GM19452 (cell line): ENCODE measurements at regions not wholly inside any gene's neighbourhood (a gene's known extent, or its start where the extent isn't known, plus 50 kb on each side); places are given as distances from the start of the nearest gene placed in this dataset.
"Not testable (repeated sequence)": the region's sequence is repeated elsewhere in the genome, so short reads cannot be mapped to it uniquely, and the experiment has no call there.

ENCODE experiments used
- ATAC-seq: cut with Tn5 transposase; IDR thresholded peaks from one replicate; pipeline ENCODE4 v1.9.1; 2021; ENCODE audit not compliant: unreplicated experiment

DNA sequence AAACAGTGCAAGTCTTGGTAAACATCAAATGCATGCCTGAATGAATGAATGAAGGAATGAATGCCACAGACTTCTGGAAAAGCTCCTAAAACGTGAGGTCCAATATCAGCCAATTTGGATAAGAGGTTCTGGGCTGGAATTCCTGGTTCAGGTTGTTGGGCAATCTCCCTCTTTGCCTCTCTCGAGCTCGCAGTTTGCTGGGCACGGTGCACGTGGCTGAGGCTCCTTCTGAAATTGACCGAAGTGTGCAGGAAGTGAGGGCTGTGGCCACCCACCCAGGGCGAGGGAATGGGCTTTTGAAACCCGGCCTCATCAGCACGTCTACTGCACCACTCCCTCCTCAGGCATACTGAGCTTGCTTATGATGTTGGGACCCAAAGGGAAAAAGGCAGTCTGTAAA is 288.8 kb upstream of the HS6ST1 start:
- ATAC-seq, result no peak

DNA sequence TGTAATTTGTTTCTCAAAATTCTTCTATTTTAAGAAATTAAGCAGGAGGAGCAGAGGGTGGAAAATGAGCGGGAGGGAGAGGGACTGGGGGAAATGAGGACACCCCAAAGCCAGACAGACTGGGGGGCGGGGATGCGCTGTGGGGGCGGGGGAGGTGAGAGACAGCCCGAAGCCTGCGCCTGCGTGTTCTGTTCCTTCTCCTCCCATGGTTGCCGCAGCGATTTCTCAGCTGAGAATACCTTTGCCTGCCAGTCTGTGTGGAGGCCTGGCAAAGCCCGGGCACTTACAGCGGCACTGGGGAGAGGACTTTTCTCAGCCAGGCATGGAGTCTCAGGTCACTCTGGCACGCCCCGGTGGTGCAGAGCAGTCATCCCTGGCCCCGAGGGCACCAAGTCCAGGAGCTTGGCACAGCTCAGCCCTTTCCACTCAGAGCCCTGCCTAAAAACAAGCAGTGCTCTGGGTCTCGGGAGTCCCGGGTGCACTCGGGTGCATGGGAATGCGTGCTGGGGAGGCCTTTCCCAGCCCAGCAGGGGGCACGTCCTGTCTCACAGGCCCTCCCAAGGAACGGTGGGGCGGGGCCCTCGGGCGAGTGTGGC is 289.3 kb upstream of the HS6ST1 start:
- ATAC-seq, result no peak

DNA sequence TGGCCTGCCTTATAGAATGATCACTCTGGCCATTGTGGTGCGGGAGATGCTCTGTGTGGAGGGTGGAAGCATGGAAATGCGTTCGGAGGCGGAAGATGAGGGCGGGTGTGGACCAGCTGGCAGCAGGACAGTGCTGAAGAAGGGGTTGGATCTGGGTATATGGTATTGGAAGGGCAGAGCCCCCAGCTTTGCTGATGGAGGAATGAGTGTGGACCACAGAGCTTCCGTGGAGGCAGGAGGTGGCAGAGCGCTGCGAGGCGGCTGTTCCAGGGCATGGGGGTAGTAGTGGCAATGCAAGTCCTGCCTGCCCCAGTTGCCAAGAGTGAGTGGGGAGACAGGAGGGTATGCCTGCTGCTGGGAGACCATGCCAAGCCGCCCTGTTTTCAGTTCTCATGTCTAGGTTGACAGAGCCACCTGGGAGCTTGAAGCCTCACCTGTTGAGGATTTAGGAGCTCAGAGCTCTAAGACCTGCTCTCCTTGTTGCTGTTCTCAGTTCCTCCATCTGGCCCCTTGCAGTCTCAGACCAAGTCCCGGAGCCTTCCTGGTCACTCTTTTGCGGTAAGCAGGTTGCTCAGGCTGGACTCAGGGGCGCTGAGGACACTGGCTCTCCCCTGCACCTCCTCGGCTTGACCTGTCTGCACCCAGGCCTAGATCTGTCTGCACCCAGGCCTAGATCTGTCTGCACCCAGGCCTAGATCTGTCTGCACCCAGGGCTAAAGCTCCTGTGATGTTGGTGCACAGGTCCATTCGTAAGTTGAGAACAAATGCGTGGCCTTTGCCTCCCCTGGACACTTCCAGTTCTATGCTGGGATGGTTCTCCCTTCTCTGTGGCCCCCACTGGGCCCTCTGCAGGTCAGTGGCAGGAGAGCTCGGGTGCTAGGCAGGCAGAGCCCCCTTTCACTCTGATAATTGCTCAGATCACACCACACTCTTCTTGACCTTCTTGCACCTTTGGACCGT is 290.5 kb upstream of the HS6ST1 start:
- no peak for ATAC-seq

DNA sequence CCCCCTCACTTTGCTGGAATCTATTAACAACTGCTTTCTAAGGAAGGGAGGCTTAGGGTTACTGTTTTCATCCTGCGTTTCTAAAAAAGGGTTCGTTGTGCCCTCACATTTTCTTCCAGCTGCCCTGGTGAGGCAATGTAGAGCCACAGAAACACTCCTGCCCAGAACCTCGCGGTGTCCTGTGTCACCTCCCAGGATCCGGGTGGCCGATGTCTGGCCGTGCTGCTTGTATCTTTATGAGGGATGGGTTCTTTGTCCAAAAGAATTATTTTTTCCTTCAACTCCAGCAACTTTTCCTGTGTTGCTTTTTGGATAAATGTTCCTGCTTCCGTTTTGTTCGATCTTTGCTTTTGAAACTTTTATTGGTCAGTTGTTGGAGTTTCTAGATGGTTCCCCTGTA is 291.8 kb upstream of the HS6ST1 start:
- no peak for ATAC-seq

DNA sequence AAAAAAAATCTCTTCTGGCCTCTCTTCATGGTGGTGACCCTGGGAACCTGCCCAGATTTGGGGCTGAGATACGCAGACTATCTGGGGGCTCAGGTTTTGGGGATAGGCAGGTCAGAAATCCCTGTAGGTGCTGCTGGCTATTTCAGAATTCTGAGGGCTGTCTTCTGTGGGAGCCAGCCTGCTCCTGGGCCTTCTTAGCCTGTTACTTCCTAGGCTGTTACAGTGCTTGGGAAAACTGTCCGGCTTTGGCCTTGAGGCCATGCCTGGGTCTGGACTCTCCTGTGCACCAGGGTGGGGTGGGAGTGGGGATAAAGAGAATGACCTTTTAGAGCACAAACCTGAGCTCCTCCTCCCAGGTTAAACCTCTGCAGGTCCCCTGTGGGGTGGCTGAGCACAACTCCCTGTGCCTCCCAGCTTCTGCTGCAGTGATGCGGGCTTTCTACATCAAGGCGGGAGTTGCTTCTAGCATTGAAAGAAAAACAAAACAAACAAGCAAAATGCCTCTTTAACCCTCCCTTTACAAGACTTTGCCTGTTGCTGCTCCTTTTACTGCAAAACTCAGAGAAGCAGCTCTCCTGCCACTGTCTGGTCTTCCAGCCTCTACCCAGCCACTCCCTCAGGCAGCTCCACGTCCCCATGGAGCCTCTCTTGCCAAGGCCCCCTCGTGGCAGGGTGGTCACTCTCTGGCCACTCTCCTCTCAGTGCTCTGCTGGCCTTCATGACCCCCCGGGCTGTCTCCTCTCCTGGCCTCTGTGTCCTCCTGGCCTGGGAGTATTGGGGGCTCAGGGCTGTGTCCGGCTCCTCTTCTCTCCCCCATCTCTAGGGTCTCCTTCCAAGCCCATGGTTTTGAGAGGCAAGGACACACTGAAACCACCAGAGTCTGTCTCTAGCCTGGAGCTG is 293.0 kb upstream of the HS6ST1 start:
- no peak for ATAC-seq

DNA sequence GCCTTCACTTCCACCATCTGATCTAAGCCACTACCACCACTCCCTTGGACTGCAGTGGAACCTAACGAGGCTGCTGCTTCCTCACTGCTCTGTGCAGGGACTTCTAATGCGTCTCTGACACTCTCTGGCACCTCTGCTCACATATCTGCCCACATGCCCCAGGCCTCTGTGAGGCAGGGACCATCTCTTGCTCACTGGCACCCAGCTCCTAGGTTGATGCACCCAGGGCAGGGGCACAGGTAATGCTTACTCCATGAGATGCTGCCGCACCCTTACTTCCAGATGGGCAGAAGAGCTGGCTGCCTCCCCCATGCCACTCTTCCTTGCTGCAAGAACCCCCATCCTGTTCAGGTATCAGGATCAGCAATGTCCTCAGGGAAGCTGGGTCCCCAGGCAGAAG is 294.0 kb upstream of the HS6ST1 start:
- no peak for ATAC-seq

DNA sequence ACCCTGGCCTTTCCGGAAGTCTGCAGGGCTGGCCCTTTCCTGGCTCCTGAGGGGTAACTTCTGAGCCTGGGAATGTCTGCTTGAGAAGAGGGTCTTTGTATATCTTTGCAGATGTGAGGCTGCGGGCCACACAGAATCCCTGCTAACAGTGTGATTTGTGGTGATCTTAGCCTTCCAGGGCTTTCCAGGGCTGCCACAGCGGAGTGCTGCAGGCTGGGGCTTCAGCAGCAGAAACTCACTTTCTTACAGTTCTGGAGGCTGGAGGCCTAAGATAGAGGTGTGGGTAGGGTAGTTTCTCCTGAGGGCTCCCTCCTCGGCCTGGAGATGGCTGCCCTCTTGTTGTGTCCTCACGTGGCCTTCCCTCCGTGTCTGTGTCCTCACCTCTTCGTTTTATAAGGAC is 294.7 kb upstream of the HS6ST1 start:
- no peak for ATAC-seq

DNA sequence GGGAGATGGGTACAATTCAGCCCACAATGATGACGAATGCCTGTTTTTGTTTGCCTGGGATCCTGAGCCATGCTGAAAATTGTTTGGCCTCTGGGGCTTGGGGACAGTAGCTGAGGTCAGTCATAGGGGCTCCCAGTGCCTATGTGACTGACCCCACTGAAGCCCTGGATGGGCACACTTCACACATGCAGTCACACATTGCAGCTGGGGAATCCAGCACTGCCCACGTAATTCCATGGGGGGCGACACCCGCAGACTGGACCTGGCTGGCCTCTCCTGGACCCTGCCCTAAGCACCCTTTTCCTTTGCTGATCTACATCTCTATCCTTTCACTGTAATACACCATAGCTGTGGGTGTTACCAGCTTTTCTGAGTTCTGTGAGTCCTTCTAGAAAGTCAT is 295.2 kb upstream of the HS6ST1 start:
- ATAC-seq, result no peak

DNA sequence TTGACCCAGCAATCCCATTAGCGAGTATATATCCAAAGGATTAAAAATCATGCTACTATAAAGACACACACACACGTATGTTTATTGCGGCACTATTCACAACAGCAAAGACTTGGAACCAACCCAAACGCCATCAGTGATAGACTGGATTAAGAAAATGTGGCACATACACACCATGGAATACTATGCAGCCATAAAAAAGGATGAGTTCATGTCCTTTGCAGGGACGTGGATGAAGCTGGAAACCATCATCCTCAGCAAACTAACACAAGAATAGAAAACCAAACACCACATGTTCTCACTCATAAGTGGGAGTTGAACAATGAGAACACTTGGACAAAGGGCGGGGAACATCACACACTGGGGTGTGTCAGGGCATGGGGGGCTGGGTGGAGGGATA is 296.2 kb upstream of the HS6ST1 start:
- ATAC-seq, result not testable (repeated sequence)

DNA sequence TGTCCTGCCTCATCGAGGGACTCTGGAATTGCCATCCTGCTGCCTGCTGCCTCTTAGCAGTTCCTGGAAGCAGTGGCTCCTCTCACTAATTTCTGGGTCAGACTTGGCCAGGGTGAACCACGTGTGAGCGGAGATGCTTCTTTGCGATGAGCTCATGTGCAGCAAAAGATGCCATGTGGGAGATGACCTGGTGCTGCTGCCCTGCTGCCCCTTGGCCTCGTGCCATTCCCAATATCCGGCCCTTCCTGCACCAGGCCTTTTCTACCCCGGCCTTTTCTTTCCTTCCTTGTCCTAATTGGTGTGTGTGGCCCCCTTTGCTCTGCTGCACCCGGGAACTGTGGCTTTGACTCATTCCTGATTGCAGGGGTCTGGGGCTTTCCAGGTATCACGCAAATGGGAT is 296.9 kb upstream of the HS6ST1 start:
- ATAC-seq, result no peak

DNA sequence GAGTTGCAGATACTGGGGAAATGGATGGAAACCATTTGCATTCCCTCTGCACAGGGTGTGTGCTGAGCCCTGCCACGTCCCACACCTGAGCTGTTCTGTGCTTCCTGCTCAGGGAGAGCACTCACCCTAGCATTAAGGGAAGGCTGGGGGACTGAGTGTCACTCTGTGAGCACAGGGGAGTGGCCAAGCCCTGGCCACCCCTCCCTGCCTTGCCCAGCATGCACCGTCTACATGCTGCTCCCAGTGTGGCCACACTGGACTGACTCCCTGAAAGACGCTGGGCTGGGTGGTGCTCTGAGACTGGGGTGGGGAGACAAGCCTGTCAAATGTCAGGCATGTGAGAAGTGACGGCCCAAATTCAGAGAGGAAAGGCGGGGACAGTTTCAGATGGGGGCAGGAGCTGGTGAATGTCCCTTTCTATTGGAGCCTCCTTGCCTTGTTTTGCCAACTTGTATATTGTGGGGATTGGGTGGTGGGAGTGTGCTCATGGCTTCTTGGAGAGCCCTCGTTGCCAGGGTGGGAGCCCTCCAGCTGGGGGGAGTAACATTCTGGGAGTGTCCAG is 298.4 kb upstream of the HS6ST1 start:
- no peak for ATAC-seq

DNA sequence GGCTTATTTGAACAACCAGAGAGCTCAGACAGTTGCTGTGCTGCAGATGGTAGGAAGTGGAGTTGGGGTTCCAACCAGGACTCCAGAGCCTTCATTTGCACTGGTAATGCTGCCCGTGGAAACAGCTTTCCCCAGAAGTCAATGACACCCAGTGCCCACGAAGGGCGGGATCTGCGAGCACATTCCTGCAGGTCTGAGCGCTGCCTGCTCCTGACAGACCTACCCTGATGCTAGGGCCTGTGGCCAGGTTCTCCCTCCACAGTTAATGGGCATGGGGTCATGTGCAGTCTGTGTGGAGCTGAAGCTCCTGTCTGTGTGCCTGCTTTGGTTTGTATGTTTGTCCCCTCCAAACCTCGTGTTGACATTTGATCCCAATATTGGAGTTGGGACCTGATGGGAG is 299.0 kb upstream of the HS6ST1 start:
- no peak for ATAC-seq

DNA sequence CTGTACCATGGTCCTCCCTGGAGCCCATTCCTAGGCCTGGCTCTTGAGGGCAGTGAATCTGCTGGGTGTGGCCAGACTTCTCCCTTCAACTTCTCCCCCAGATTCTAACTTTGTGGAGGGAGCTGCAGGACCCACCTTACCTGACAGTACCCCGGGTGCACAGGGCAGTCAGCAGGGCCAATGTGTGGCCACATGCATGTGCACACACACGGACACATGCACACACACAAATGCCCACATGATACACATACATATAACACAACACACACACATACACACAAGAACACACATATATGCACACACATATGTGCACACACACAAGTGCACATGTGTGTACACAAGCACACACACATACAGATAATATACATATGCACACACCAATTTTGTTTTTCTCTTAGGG is 300.0 kb upstream of the HS6ST1 start:
- ATAC-seq, result no peak

DNA sequence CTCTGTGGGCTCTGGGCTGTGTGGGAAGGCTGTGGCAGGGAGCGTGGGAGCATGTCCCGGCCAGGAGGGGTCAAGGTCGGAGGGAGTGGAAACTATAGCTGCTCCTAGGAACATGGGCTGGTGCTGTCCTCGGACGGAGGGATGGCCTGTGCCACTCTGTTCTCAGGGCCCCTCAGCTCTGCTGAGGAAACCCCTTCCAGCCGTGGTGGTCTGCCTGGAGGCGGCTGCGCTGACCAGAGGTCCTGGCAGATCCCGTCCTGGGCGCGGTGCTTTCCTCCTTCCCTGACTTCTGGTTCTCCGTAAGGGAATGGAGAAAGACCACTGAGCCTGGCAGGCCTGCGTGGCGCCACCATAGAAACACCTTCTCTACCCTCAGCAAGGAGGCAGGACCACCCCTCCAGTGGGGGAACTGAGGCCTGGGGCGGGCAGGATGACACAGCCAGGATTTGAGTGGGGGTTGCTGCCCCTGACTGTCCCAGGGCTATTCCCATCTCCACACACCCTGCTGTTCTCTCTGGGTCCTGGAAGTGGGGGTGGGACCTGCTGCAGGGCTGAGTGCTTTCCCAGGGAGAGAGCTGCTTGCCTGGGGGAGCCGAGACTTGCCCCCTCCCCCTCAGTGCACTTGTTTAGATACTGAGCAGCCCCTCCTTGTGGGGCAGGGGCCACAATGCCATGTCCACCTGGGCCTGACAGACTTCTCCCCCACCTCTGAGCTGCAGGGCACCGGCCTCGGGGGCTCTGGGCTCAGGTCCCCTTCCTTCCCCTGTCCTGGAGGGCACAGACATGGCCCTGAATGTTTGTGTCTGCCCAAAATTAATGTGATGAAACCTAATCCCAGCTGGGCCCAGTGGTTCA is 301.0 kb upstream of the HS6ST1 start:
- ATAC-seq, result no peak

DNA sequence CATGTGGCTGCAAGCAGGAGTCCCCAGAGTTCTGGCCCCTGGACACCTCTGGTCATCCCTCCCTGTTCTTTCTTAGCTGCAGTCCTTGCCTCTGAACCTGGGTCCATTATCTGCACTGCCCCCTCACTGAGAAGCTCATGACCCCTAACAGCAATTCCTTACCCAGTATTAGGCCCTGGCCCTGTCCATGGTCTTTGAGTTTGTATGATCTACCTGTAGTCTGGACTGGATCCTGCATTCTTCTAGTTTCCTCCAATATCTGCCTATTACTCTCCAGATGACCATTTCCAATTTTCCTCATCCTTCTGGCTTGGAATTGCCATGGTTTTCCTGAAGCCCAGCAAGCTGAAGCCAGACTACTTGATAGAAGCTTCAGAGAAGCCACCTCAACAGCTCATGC is 302.4 kb upstream of the HS6ST1 start:
- no peak for ATAC-seq

DNA sequence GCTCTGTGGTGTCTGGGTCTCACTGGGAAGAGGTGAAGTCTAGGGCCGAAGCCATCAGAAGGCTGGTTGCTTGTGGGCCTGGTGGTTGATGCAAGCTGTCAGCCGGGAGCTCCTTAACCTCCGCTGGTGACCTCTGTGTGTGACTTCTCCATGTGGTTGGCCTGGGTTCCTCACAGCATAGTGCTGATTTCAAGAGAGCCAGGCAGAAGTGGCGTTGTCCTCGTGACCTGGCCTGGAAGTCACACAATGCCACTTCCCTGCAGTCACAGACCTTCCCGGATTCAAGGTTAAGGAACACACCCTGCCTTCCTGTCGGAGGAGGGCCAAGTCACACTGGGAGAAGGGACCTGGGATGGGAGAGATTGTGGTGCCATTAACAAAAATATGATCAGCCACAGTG is 303.7 kb upstream of the HS6ST1 start:
- no peak for ATAC-seq

DNA sequence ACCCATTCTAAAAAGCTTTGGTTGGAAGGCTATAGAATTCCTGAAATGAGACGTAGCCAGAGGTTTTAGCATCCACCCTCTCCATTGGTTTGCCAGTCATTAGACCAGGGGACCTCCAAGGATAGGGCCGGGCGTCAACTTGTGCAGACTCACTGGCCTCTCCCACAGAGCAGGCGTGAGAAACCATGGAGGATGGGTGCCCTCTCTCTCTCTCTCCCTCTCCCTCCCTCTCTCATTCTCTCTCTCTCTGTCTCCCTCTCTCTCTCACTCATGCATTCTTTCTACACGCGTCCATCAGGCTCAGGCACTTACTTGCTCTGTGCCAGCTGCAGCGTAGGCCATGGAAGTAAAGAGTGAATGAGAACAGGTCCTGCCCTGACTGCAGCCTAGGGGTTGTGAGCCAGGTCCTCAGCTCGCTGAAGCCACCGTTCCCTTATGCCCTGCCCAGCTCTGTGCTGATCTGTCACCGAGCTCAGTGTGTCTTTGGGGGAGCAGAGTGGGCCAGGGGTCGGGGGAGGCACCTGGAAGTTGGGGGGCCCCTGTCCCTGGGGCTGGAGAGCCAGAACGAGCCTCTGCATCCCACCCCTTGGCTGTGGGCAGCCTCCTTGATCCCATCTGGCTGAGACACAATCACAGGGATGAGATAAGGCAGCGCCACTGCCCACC is 304.4 kb upstream of the HS6ST1 start:
- ATAC-seq, result no peak

DNA sequence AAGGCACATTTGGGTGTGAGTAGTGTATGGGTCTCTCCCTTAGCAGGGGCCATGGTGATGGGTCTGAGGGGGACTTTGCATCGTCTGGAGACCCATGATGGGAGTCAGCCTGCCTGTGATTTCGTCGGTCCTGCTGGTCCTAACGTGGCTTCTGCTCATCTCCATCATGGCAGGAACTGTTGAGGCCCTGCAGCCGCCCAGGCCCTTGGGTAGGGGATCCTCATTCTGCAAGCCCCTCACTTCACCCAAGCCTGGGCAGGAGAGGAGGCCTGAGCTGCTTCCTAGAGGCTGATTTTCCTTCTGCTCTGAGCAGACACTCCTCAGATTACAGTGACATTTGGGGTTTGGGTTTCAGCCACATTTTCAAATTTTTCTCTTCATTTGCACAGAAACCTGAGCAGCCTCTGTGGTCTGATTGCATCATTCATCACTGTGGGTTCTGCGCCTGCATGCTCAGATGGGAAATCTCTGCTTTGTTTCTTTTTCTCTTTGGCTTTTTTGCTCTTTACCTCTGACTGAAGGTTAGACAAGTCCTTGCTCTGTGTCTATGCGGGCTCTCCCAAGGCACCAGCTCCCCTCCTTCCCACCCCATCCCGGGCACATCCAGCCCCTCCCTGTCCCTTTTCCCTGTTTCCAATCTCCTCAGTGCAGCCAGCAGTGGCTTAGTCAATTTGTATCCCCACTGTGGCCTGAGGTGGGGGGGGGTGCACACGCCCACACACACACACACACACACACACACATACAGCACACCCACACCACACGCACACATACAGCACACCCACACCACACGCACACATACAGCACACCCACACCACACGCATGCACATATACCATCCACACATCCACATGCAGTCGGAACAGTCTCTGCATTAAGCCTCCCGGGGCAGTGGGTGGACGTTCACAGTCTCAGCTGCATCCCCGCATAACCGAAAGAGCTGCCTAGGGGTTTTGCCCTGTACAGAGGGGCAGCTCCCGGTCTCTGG is 305.4 kb upstream of the HS6ST1 start:
- ATAC-seq, result peak; percentile 87

DNA sequence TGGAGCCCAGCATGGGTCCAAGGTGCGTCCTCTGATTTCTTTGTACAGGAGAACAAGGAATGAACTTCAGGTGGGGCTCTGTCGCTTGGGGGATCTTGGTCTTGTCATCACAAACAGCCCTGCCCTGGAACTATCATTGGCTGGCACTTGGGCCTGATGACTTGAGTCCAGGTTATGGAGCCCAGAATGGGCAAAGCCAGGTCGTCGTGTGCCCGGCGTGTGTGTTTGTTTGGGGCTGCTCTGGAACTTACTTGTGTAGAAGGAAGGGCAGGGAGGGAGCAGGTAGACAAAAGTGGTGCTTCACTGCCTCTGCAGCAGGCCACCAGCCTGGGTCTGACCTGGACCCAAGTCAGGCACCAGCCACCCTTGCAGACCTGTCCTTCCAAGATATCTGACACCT is 306.3 kb upstream of the HS6ST1 start:
- no peak for ATAC-seq
